22Rv1 (cell line): ENCODE measurements at regions not wholly inside any gene's neighbourhood (a gene's known extent, or its start where the extent isn't known, plus 50 kb on each side); places are given as distances from the start of the nearest gene placed in this dataset.

Experiments used
- CTCF ChIP-seq: fragments of 450-650 bp; IDR thresholded peaks from 2 replicates; pipeline ENCODE4 v1.5.1; 2017; ENCODE audit warnings: mild to moderate bottlenecking
- ZFX ChIP-seq: fragments of 450-650 bp; IDR thresholded peaks from 2 replicates; pipeline ENCODE4 v1.6.1; 2017; ENCODE audit warnings: antibody characterized with exemption, borderline replicate concordance

GRCh38 chr5:174549254-174549653 is 175.1 kb upstream of the MSX2 start:
- TF ChIP-seq CTCF (no peak), ZFX (no peak)
